NB4 (cell line): ENCODE measurements at regions not wholly inside any gene's neighbourhood (a gene's known extent, or its start where the extent isn't known, plus 50 kb on each side); places are given as distances from the start of the nearest gene placed in this dataset.
A peak's percentile ranks its signal among the peaks of the same experiment; 100 is the strongest.

Experiments used
- CTCF ChIP-seq: IDR thresholded peaks from one replicate; pipeline ENCODE4 v1.5.1; 2012; ENCODE audit warnings: low read depth, low read length
- MAX ChIP-seq: IDR thresholded peaks from 2 replicates; pipeline ENCODE4 v1.6.1; 2011; ENCODE audit warnings: low read depth, low read length
- MYC ChIP-seq: IDR thresholded peaks from 2 replicates; pipeline ENCODE4 v1.6.1; 2011; ENCODE audit warnings: low read depth, low read length
- POLR2A ChIP-seq: IDR thresholded peaks from 2 replicates; pipeline ENCODE4 v1.6.1; 2011; ENCODE audit warnings: mild to moderate bottlenecking; ENCODE audit not compliant: insufficient read length; ENCODE audit errors: extremely low read depth

GRCh38 chr15:66912001-66912400 lies 153.4 kb upstream of the SMAD3 start:
- TF ChIP-seq CTCF, result no peak
- TF ChIP-seq MYC, result no peak
- no peak for TF ChIP-seq POLR2A
- peak; percentile 91 for TF ChIP-seq MAX
